ENCODE measurements at regions not wholly inside any gene's neighbourhood (a gene's known extent, or its start where the extent isn't known, plus 50 kb on each side); places are given as distances from the start of the nearest gene placed in this dataset.
"Not testable (repeated sequence)": the region's sequence is repeated elsewhere in the genome, so short reads cannot be mapped to it uniquely, and the experiment has no call there.

- BruUV-seq (replicated peaks), result no TSS peak
- intact Hi-C loops (cut with micrococcal nuclease), result no loop called here
- no peak overlapping the region for H3K4me3 Mint-ChIP-seq (ENCODE audit: unreplicated experiment)
- no peak overlapping the region for H3K27ac Mint-ChIP-seq (ENCODE audit: low read depth, unreplicated experiment)
- no peak for DNase-seq (ENCODE audit: unreplicated experiment)
- H3K4me1 Mint-ChIP-seq (ENCODE audit: insufficient read depth, unreplicated experiment), result no peaks in the 10 kb centered on the region
- CTCF ChIA-PET, result no interaction called here
- no peaks in the 10 kb centered on the region for H3K36me3 Mint-ChIP-seq (ENCODE audit: insufficient read depth, unreplicated experiment)
- H3K9me3 Mint-ChIP-seq (ENCODE audit: unreplicated experiment), result peaks cover 17% of the 10 kb centered on the region
- TF ChIP-seq, protein P1, sequence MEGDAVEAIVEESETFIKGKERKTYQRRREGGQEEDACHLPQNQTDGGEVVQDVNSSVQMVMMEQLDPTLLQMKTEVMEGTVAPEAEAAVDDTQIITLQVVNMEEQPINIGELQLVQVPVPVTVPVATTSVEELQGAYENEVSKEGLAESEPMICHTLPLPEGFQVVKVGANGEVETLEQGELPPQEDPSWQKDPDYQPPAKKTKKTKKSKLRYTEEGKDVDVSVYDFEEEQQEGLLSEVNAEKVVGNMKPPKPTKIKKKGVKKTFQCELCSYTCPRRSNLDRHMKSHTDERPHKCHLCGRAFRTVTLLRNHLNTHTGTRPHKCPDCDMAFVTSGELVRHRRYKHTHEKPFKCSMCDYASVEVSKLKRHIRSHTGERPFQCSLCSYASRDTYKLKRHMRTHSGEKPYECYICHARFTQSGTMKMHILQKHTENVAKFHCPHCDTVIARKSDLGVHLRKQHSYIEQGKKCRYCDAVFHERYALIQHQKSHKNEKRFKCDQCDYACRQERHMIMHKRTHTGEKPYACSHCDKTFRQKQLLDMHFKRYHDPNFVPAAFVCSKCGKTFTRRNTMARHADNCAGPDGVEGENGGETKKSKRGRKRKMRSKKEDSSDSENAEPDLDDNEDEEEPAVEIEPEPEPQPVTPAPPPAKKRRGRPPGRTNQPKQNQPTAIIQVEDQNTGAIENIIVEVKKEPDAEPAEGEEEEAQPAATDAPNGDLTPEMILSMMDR (IDR thresholded peaks at IDR 0.05; ENCODE audit: unreplicated experiment), result no peak
- POLR2A ChIA-PET, result no interaction called here
- peaks cover 44% of the 10 kb centered on the region for H3K27me3 Mint-ChIP-seq (ENCODE audit: insufficient read depth, unreplicated experiment)
Measured at GRCh38 chrX:113195949-113196348, 355.3 kb upstream of the AMOT start.

- DNase-seq (ENCODE audit: unreplicated experiment), result no peak
- Mint-ChIP-seq H3K4me3 (ENCODE audit: unreplicated experiment) (no peak overlapping the region), H3K4me1 (ENCODE audit: insufficient read depth, unreplicated experiment) (no peaks in the 10 kb centered on the region), H3K9me3 (ENCODE audit: unreplicated experiment) (no peaks in the 10 kb centered on the region), H3K36me3 (ENCODE audit: insufficient read depth, unreplicated experiment) (no peaks in the 10 kb centered on the region), H3K27me3 (ENCODE audit: insufficient read depth, unreplicated experiment) (peaks cover 31% of the 10 kb centered on the region), H3K27ac (ENCODE audit: low read depth, unreplicated experiment) (no peak overlapping the region)
- ChIA-PET CTCF (interaction anchor here (0.5 kb wide), 1 partner anchor 122 kb away, joined by 3 read pairs; no protein-coding TSS in a partner anchor), POLR2A (no interaction called here)
- TF ChIP-seq, protein P1 (IDR thresholded peaks at IDR 0.05; ENCODE audit: unreplicated experiment), result no peak
- no TSS peak for BruUV-seq (replicated peaks)
- intact Hi-C loops (cut with micrococcal nuclease), result no loop called here
Measured at GRCh38 chrX:113192418-113192817, 351.8 kb upstream of the AMOT start.

DNA sequence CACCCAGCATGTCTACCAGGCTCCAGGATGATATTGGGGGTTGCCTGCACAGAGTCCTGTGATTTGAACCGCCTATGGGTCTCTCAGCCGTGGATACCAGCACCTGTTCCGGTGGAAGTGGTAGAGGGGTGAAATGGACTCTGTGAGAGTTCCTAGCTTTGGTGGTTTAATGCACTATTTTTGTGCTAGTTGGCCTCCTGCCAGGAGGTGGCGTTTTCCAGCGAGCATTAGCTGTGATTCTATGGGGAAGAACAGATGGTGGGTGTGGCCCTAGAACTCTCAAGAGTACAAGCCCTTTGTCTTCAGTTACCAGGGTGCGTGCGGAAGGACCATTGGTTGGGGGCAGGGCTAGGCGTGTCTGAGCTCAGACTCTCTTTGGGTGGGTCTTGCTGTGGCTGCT is 316.9 kb upstream of the AMOT start:
- intact Hi-C loops (cut with micrococcal nuclease), result no loop called here
- no peaks in the 10 kb centered on the region for H3K36me3 Mint-ChIP-seq (ENCODE audit: insufficient read depth, unreplicated experiment)
- POLR2A ChIA-PET, result no interaction called here
- no peaks in the 10 kb centered on the region for H3K4me1 Mint-ChIP-seq (ENCODE audit: insufficient read depth, unreplicated experiment)
- CTCF ChIA-PET, result interaction anchor here (0.6 kb wide), 1 partner anchor 167 kb away, joined by 3 read pairs; no protein-coding TSS in a partner anchor
- BruUV-seq (replicated peaks), result no TSS peak
- peaks cover 33% of the 10 kb centered on the region for H3K27me3 Mint-ChIP-seq (ENCODE audit: insufficient read depth, unreplicated experiment)
- H3K9me3 Mint-ChIP-seq (ENCODE audit: unreplicated experiment), result peaks cover 10% of the 10 kb centered on the region
- DNase-seq (ENCODE audit: unreplicated experiment), result no peak
- H3K27ac Mint-ChIP-seq (ENCODE audit: low read depth, unreplicated experiment), result no peak overlapping the region
- H3K4me3 Mint-ChIP-seq (ENCODE audit: unreplicated experiment), result no peak overlapping the region
- TF ChIP-seq, protein P1 (IDR thresholded peaks at IDR 0.05; ENCODE audit: unreplicated experiment), result no peak

GRCh38 chrX:113154315-113154714 is 313.7 kb upstream of the AMOT start:
- H3K4me3 Mint-ChIP-seq (ENCODE audit: unreplicated experiment); H3K27ac Mint-ChIP-seq (ENCODE audit: low read depth, unreplicated experiment); H3K4me1 Mint-ChIP-seq (ENCODE audit: insufficient read depth, unreplicated experiment); H3K36me3 Mint-ChIP-seq (ENCODE audit: insufficient read depth, unreplicated experiment); POLR2A ChIA-PET; intact Hi-C loops (cut with micrococcal nuclease); BruUV-seq (replicated peaks); CTCF ChIA-PET; DNase-seq (ENCODE audit: unreplicated experiment): not testable (repeated sequence)
- Mint-ChIP-seq H3K27me3 (ENCODE audit: insufficient read depth, unreplicated experiment) (peaks cover 34% of the 10 kb centered on the region), H3K9me3 (ENCODE audit: unreplicated experiment) (peaks cover 10% of the 10 kb centered on the region)

DNA sequence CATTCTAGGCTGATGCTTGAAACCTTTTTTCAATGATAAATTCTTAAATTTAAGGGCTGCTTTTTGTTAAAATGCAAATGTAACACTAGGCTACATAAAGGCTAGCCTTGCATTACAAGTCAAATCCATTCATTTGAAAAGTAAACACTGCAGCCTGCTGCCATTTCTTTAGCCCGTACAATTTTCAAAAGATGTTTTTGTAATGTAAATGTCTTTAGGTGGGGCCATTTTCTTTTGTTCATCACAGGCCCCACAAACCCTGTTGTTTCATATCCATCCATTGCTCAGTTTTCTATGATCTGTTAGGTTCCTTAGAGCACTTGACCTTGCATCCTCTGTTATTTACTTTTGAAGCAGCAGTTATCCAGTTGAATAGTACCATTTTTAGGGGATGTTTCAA is 296.2 kb upstream of the AMOT start:
- ChIA-PET CTCF (no interaction called here), POLR2A (no interaction called here)
- H3K27ac Mint-ChIP-seq (ENCODE audit: low read depth, unreplicated experiment), result no peak overlapping the region
- BruUV-seq (replicated peaks), result no TSS peak
- TF ChIP-seq, protein P1 (IDR thresholded peaks at IDR 0.05; ENCODE audit: unreplicated experiment), result no peak
- intact Hi-C loops (cut with micrococcal nuclease), result no loop called here
- peaks cover 12% of the 10 kb centered on the region for H3K27me3 Mint-ChIP-seq (ENCODE audit: insufficient read depth, unreplicated experiment)
- H3K36me3 Mint-ChIP-seq (ENCODE audit: insufficient read depth, unreplicated experiment), result no peaks in the 10 kb centered on the region
- no peak overlapping the region for H3K4me3 Mint-ChIP-seq (ENCODE audit: unreplicated experiment)
- DNase-seq (ENCODE audit: unreplicated experiment), result no peak
- H3K9me3 Mint-ChIP-seq (ENCODE audit: unreplicated experiment), result peaks cover 12% of the 10 kb centered on the region
- no peaks in the 10 kb centered on the region for H3K4me1 Mint-ChIP-seq (ENCODE audit: insufficient read depth, unreplicated experiment)
